PC-9 (cell line): ENCODE measurements at regions not wholly inside any gene's neighbourhood (a gene's known extent, or its start where the extent isn't known, plus 50 kb on each side); places are given as distances from the start of the nearest gene placed in this dataset.

Source experiments
- BruUV-seq: library from RNA; stranded (reverse); fragments of 400-500 nt; replicated peaks from 2 replicates; lab custom pipeline; 2021; lab: Mats Ljungman, UMichigan
- CTCF ChIA-PET: fragments of 300-600 bp; sonication (Branson Sonifier 250); formaldehyde crosslinking; loops from one replicate; lab custom pipeline; 2022; ENCODE audit warnings: antibody characterized with exemption; lab: Charles Lee
- POLR2A ChIA-PET: fragments of 300-600 bp; sonication (Branson Sonifier 250); formaldehyde crosslinking; loops from one replicate; lab custom pipeline; 2022; ENCODE audit warnings: antibody characterized with exemption; ENCODE audit not compliant: unreplicated experiment; lab: Charles Lee
- DNase-seq, 2 experiments: peaks; one replicate each; pipeline versions ENCODE4 v3.0.0 to v3.0.0-alpha.2; 2015 to 2022; ENCODE audit warnings: mixed read lengths in 1 of 2
- H2AFZ ChIP-seq: fragments of 200-600 bp; sonication (generic); 2 replicates; pipeline ENCODE4 v1.8.1; 2017; ENCODE audit warnings: antibody characterized with exemption
- H3F3A ChIP-seq: fragments of 200-600 bp; sonication (generic); 2 replicates; pipeline ENCODE4 v1.8.1; 2017; ENCODE audit warnings: antibody characterized with exemption, mild to moderate bottlenecking, low read depth; ENCODE audit not compliant: insufficient read depth
- H3K27ac ChIP-seq: fragments of 200-600 bp; sonication (generic); 2 replicates; pipeline ENCODE4 v1.6.1; 2016; ENCODE audit warnings: mixed run types
- H3K27me3 ChIP-seq: fragments of 200-600 bp; sonication (generic); 2 replicates; pipeline ENCODE4 v1.6.1; 2016; ENCODE audit warnings: low read depth, mixed run types; ENCODE audit not compliant: insufficient read depth
- H3K36me3 ChIP-seq: fragments of 200-600 bp; sonication (generic); 2 replicates; pipeline ENCODE4 v1.6.1; 2016; ENCODE audit warnings: low read depth, mixed run types
- H3K4me1 ChIP-seq: fragments of 200-600 bp; sonication (generic); replicated peaks from 2 replicates; pipeline ENCODE4 v1.6.1; 2016; ENCODE audit warnings: mixed run types; ENCODE audit not compliant: insufficient read depth
- H3K4me2 ChIP-seq: fragments of 200-600 bp; sonication (generic); 2 replicates; pipeline ENCODE4 v1.6.1; 2017; ENCODE audit warnings: mixed run types
- H3K4me3 ChIP-seq: fragments of 200-600 bp; sonication (generic); 2 replicates; pipeline ENCODE4 v1.6.1; 2016; ENCODE audit warnings: mixed run types
- H3K79me2 ChIP-seq: fragments of 200-600 bp; sonication (generic); 2 replicates; pipeline ENCODE4 v1.6.1; 2017; ENCODE audit warnings: low read depth, mixed run types
- H3K9me2 ChIP-seq: fragments of 200-600 bp; sonication (generic); 2 replicates; pipeline ENCODE4 v1.8.1; 2017; ENCODE audit warnings: mild to moderate bottlenecking; ENCODE audit not compliant: insufficient read depth
- H3K9me3 ChIP-seq: fragments of 200-600 bp; sonication (generic); 2 replicates; pipeline ENCODE4 v1.8.1; 2016; ENCODE audit warnings: low read depth; ENCODE audit not compliant: insufficient read depth
- H4K20me1 ChIP-seq: fragments of 200-600 bp; sonication (generic); 2 replicates; pipeline ENCODE4 v1.8.1; 2017; ENCODE audit not compliant: insufficient read depth
- CTCF ChIP-seq: fragments of 200-600 bp; sonication (generic); conservative IDR thresholded peaks from 2 replicates; pipeline ENCODE4 v1.6.1; 2017; ENCODE audit warnings: mixed run types, antibody characterized with exemption, mild to moderate bottlenecking, moderate library complexity
- EZH2 ChIP-seq: fragments of 200-600 bp; sonication (generic); IDR thresholded peaks from 2 replicates; pipeline ENCODE4 v1.8.0; 2017; ENCODE audit warnings: antibody characterized with exemption, low read depth
- intact Hi-C: fragments of 100-400 bp; cut with micrococcal nuclease; formaldehyde crosslinking; loops from one replicate; pipeline ENCODE4 v1.10.0; 2022; ENCODE audit not compliant: unreplicated experiment

DNA sequence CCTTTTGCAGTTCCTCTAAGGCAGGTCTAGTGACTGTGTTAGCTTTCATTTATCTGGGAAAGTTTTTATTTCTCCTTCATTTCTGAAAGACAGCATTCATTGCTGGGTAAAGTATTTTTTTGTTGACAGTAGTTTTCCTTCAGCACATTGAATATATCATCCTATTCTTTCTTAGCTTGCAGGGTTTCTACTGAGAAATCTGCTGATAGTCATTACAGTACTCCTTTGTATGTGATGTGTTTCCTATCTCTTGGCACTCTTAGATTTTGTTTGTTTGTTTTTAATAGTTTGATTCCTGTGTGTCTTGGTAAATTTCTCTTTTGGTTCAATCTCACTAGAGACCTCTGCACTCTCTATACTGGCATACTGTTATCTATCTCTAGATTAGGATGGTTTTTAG lies 1667.9 kb downstream of the SLITRK1 start:
- Histone ChIP-seq H3K27me3 (no peaks in the 10 kb centered on the region), H3K9me3 (no peaks in the 10 kb centered on the region), H4K20me1 (no peaks in the 10 kb centered on the region), H2AFZ (no peak overlapping the region), H3K4me2 (no peak overlapping the region), H3K9me2 (no peaks in the 10 kb centered on the region), H3K27ac (no peak overlapping the region), H3F3A (no peaks in the 10 kb centered on the region), H3K4me1 (no peaks in the 10 kb centered on the region), H3K4me3 (no peak overlapping the region), H3K36me3 (no peaks in the 10 kb centered on the region), H3K79me2 (no peaks in the 10 kb centered on the region)
- ChIA-PET POLR2A (no interaction called here), CTCF (no interaction called here)
- intact Hi-C loops = no loop called here
- DNase-seq = no peak
- BruUV-seq = no TSS peak
- no peak for TF ChIP-seq CTCF
- no peak for TF ChIP-seq EZH2

- ChIA-PET POLR2A (no interaction called here), CTCF (no interaction called here)
- no peaks in the 10 kb centered on the region for H3K79me2 ChIP-seq
- DNase-seq = no peak
- no TSS peak for BruUV-seq
- no peaks in the 10 kb centered on the region for H3K27me3 ChIP-seq
- intact Hi-C loops = no loop called here
- no peak overlapping the region for H2AFZ ChIP-seq
- H3K9me3 ChIP-seq = no peaks in the 10 kb centered on the region
- no peak for TF ChIP-seq CTCF
- TF ChIP-seq EZH2 = no peak
- H3K4me2 ChIP-seq = no peak overlapping the region
- H3K36me3 ChIP-seq = no peaks in the 10 kb centered on the region
- H4K20me1 ChIP-seq = no peaks in the 10 kb centered on the region
- H3K27ac ChIP-seq = no peak overlapping the region
- no peaks in the 10 kb centered on the region for H3F3A ChIP-seq
- no peaks in the 10 kb centered on the region for H3K9me2 ChIP-seq
- H3K4me3 ChIP-seq = no peak overlapping the region
- H3K4me1 ChIP-seq = no peaks in the 10 kb centered on the region
Observed at GRCh38 chr13:82206241-82206640, 1676.0 kb downstream of the SLITRK1 start.

GRCh38 chr13:82202398-82202797 lies 1679.9 kb downstream of the SLITRK1 start:
- no peak overlapping the region for H3K27ac ChIP-seq
- ChIA-PET CTCF (no interaction called here), POLR2A (no interaction called here)
- DNase-seq = no peak
- no TSS peak for BruUV-seq
- no peak overlapping the region for H3K4me2 ChIP-seq
- TF ChIP-seq CTCF = no peak
- no peak for TF ChIP-seq EZH2
- no peaks in the 10 kb centered on the region for H3K9me3 ChIP-seq
- no peaks in the 10 kb centered on the region for H3K9me2 ChIP-seq
- H3K4me3 ChIP-seq = no peak overlapping the region
- H3K4me1 ChIP-seq = no peaks in the 10 kb centered on the region
- H3K79me2 ChIP-seq = no peaks in the 10 kb centered on the region
- no peaks in the 10 kb centered on the region for H3K27me3 ChIP-seq
- intact Hi-C loops = no loop called here
- H3K36me3 ChIP-seq = no peaks in the 10 kb centered on the region
- no peaks in the 10 kb centered on the region for H3F3A ChIP-seq
- no peaks in the 10 kb centered on the region for H4K20me1 ChIP-seq
- H2AFZ ChIP-seq = no peak overlapping the region
